RWPE1 (cell line): ENCODE measurements at regions not wholly inside any gene's neighbourhood (a gene's known extent, or its start where the extent isn't known, plus 50 kb on each side); places are given as distances from the start of the nearest gene placed in this dataset.

Experiments used
- CTCF ChIA-PET: fragments of 350-600 bp; sonication (Branson Sonifier 250); formaldehyde crosslinking; extraction: SDS; loops from one replicate; lab custom pipeline; 2021; lab: Yijun Ruan, JAX
- POLR2A ChIA-PET: fragments of 400-600 bp; formaldehyde crosslinking; extraction: SDS; loops from one replicate; lab custom pipeline; 2020; ENCODE audit warnings: antibody characterized with exemption; ENCODE audit not compliant: low non-redundant PET; lab: Yijun Ruan, JAX
- DNase-seq: peaks from one replicate; pipeline ENCODE4 v3.0.0; 2012; ENCODE audit warnings: low spot score
- H3K27ac ChIP-seq: fragments of 450-650 bp; 2 replicates; pipeline ENCODE4 v1.5.1; 2017
- CTCF ChIP-seq: fragments of 450-650 bp; conservative IDR thresholded peaks from 2 replicates; pipeline ENCODE4 v1.5.1; 2017; ENCODE audit warnings: low read depth, mild to moderate bottlenecking

GRCh38 chr3:152733584-152734119, 101.3 kb upstream of the P2RY1 start:
- no peak for TF ChIP-seq CTCF
- no peak overlapping the region for H3K27ac ChIP-seq
- ChIA-PET CTCF (no interaction called here), POLR2A (no interaction called here)
- DNase-seq = no peak

DNA sequence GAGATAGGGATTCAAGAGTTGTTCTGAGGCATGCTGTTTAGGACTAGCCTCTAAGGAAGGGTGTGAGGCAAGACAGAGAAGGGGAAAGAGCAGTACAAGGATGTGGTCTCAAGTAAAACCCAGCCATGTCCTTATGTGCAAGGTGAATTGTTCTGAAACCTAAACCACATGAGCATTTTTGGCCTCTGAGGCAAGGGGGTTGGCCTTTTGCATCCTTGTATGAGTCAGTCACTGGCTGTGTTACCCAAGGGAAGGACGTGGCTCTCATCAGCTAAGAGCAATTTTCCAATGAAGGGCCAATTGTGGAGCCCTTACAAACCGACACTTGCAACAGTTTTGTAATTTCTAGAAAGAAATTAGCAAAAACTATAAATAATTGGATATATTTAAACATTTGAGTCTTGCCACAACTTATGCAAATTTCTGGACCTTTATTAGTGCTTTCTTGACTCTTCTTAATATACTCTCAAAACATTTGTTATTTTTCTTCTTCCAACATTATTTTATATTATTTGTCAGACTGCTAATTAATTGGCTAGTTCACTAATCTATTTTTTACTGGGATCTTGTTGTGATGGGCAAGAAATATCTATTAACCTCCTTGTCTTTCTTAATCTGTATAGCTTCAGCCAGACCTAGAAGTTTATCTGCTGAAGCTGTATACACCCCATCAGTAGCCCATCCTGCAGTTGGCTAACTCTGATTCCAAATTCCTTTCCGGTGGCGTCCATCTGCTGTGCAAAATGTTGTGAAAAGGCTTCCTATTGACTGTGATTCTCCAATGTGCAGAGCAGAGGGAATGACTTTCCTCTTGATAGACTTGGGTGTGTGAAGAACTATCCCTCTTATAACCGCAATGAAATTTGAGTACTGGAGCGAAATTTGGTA, 97.7 kb upstream of the P2RY1 start:
- CTCF ChIA-PET = no interaction called here
- TF ChIP-seq CTCF = no peak
- peak; percentile 20 for DNase-seq
- no peak overlapping the region for H3K27ac ChIP-seq
- POLR2A ChIA-PET = no interaction called here

GRCh38 chr3:152738656-152739055, 96.3 kb upstream of the P2RY1 start:
- H3K27ac ChIP-seq = no peak overlapping the region
- CTCF ChIA-PET = no interaction called here
- POLR2A ChIA-PET = no interaction called here

DNA sequence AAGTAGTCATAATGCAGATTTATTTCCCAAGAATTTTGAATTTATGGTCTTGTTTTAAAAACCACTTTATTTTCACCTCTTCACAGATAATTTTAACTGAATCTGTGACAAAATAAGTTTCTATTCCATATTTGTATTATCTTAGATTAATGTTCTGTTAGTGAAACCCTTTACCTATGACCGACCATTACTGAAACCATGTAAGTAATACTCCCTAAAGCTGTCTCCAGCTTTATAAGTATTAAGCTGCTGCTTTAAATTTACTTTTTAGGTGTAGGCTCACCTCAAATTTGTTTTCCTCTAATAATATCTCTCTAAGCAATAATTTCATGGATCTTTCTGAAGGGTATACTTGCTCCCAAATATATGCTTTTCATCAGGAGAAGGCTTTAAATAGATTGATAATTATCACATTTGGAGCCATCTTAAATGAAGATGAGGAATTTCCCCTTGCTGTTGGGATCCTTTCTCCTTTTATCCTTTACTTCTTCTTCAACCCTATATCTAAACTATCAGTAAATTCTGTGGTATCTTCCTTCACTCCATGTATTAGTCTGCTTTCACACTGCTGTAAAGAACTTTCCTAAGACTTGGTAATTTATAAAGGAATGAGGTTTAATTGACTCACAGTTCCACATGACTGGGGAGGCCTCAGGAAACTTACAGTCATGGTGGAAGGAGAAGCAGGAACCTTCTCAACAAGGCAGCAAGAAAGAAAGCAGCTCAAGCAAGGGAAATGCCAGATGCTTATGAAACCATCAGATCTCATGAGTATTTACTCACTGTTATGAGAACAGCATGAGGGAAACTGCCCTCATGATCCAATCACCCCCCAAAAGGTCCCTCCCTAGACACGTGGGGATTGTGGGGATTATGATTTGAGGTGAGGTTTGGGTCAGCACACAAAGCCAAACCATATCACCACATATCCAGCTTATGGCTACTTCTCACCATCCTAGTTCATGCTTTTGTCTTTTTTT, 92.3 kb upstream of the P2RY1 start:
- ChIA-PET POLR2A (no interaction called here), CTCF (no interaction called here)
- H3K27ac ChIP-seq = no peak overlapping the region
- no peak for DNase-seq
- no peak for TF ChIP-seq CTCF

More at GRCh38 chr3:152738656-152739055, 96.3 kb upstream of the P2RY1 start:
- DNase-seq = no peak
- no peak for TF ChIP-seq CTCF

DNA sequence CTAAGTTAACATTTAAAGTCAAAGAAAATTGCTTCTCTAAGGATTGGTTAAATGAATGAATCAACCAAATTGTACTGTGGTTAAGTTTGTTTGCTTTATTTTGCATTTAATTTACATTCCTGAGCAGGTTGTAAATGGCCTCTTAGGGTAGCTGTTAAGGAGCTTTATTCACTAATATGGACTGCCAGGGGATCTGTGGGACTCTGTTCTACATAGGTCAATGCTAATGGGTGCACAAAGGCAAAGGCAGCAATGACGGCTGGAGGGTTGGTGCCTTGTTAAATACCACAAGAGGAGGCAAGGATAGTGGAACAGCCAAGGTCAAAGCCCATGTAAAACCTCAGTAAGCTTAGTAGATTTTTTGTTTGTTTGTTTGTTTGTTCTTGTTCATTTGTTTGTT, 89.3 kb upstream of the P2RY1 start:
- no peak overlapping the region for H3K27ac ChIP-seq
- POLR2A ChIA-PET = no interaction called here
- no peak for TF ChIP-seq CTCF
- CTCF ChIA-PET = interaction anchor here (0.6 kb wide), 1 partner anchor 362 kb away, joined by 3 read pairs; no protein-coding TSS in a partner anchor
- no peak for DNase-seq

GRCh38 chr3:152754303-152754702, 80.6 kb upstream of the P2RY1 start:
- CTCF ChIA-PET = no interaction called here
- no peak for TF ChIP-seq CTCF
- H3K27ac ChIP-seq = no peak overlapping the region
- POLR2A ChIA-PET = no interaction called here
- no peak for DNase-seq
